PC-9 (cell line): ENCODE measurements at regions not wholly inside any gene's neighbourhood (a gene's known extent, or its start where the extent isn't known, plus 50 kb on each side); places are given as distances from the start of the nearest gene placed in this dataset.

Experiments used
- CTCF ChIP-seq: fragments of 200-600 bp; sonication (generic); conservative IDR thresholded peaks from 2 replicates; pipeline ENCODE4 v1.6.1; 2017; ENCODE audit warnings: mixed run types, antibody characterized with exemption, mild to moderate bottlenecking, moderate library complexity
- EZH2 ChIP-seq: fragments of 200-600 bp; sonication (generic); IDR thresholded peaks from 2 replicates; pipeline ENCODE4 v1.8.0; 2017; ENCODE audit warnings: antibody characterized with exemption, low read depth

GRCh38 chr4:53709693-53710092 lies 118.4 kb upstream of the LNX1 start:
- TF ChIP-seq CTCF (no peak), EZH2 (no peak)
